GM23248 (cell line): ENCODE measurements at regions not wholly inside any gene's neighbourhood (a gene's known extent, or its start where the extent isn't known, plus 50 kb on each side); places are given as distances from the start of the nearest gene placed in this dataset.

Experiments
- DNase-seq: peaks from one replicate; pipeline ENCODE4 v3.0.0-alpha.2; 2015
- H2AFZ ChIP-seq: fragments of 200-600 bp; sonication (generic); 2 replicates; pipeline ENCODE4 v1.6.1; 2016; ENCODE audit warnings: antibody characterized with exemption
- H3F3A ChIP-seq: fragments of 200-600 bp; sonication (generic); 2 replicates; pipeline ENCODE4 v1.6.1; 2016; ENCODE audit warnings: mild to moderate bottlenecking, antibody characterized with exemption, mixed run types; ENCODE audit not compliant: insufficient read depth
- H3K27ac ChIP-seq: fragments of 200-600 bp; sonication (generic); 2 replicates; pipeline ENCODE4 v1.5.1; 2016; ENCODE audit warnings: mild to moderate bottlenecking
- H3K27me3 ChIP-seq: fragments of 200-600 bp; sonication (generic); replicated peaks from 2 replicates; pipeline ENCODE4 v1.6.1; 2016; ENCODE audit warnings: mild to moderate bottlenecking; ENCODE audit not compliant: insufficient read depth
- H3K36me3 ChIP-seq: fragments of 200-600 bp; sonication (generic); 2 replicates; pipeline ENCODE4 v1.6.1; 2016; ENCODE audit warnings: low read depth, mild to moderate bottlenecking
- H3K4me1 ChIP-seq: fragments of 200-600 bp; sonication (generic); 2 replicates; pipeline ENCODE4 v1.6.1; 2016; ENCODE audit warnings: mild to moderate bottlenecking; ENCODE audit not compliant: insufficient read depth
- H3K4me2 ChIP-seq: fragments of 200-600 bp; sonication (generic); one replicate; pipeline ENCODE4 v1.6.1; 2016; ENCODE audit warnings: mild to moderate bottlenecking; ENCODE audit not compliant: unreplicated experiment
- H3K4me3 ChIP-seq: fragments of 200-600 bp; sonication (generic); 2 replicates; pipeline ENCODE4 v1.5.1; 2016; ENCODE audit warnings: mild to moderate bottlenecking
- H3K79me2 ChIP-seq: fragments of 200-600 bp; sonication (generic); 2 replicates; pipeline ENCODE4 v1.6.1; 2016; ENCODE audit warnings: mild to moderate bottlenecking; ENCODE audit not compliant: insufficient read depth
- H3K9ac ChIP-seq: fragments of 200-600 bp; sonication (generic); 2 replicates; pipeline ENCODE4 v1.6.1; 2016; ENCODE audit warnings: mild to moderate bottlenecking
- H3K9me2 ChIP-seq: fragments of 200-600 bp; sonication (generic); 2 replicates; pipeline ENCODE4 v1.6.1; 2016; ENCODE audit warnings: mixed run types, mild to moderate bottlenecking, moderate library complexity; ENCODE audit not compliant: insufficient read depth
- H3K9me3 ChIP-seq: fragments of 200-600 bp; sonication (generic); one replicate; pipeline ENCODE4 v1.6.1; 2017; ENCODE audit warnings: low read depth
- H4K20me1 ChIP-seq: fragments of 200-600 bp; sonication (generic); 2 replicates; pipeline ENCODE4 v1.6.0; 2016; ENCODE audit not compliant: insufficient read depth
- EZH2 ChIP-seq: fragments of 200-600 bp; sonication (generic); IDR thresholded peaks from 2 replicates; pipeline ENCODE4 v1.6.1; 2018; ENCODE audit warnings: antibody characterized with exemption, mild to moderate bottlenecking; ENCODE audit not compliant: insufficient read depth, poor library complexity, severe bottlenecking
- EZH2phosphoT487 ChIP-seq: fragments of 200-600 bp; sonication (generic); IDR thresholded peaks from 2 replicates; pipeline ENCODE4 v1.6.1; 2018; ENCODE audit warnings: antibody characterized with exemption, moderate library complexity, mild to moderate bottlenecking, low read depth; ENCODE audit not compliant: insufficient read depth
- WGBS, 2 experiments: methylation state at CpG; one replicate each; pipeline ENCODE4 v1.1.6; 2015 to 2017; ENCODE audit warnings: low lambda C conversion rate in 2 of 2, low coverage in 1 of 2; ENCODE audit errors: missing lambda C conversion rate in 2 of 2; 5-methylcytosine and 5-hydroxymethylcytosine counted together
- in situ Hi-C: fragments of 300-500 bp; cut with MboI; formaldehyde crosslinking; loops from 2 replicates; pipeline ENCODE4 v1.15.0; 2020

DNA sequence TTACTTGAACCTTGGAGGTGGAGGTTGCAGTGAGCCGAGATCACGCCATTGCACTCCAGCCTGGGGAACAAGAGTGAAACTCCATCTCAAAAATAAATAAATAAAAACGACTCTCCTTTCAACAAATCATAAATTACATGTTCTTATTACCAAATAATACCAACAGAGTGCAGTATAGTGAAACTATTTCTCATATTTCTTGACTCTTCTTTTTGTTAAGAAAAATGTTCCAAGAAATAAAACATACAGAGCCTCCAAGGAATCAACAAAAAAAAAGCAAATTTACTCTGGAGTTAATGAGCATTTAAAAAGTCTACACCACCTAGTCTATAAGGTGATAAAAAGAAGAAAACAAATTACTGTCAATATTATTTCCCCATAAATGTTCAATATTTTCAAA lies 188.8 kb downstream of the KLF12 start:
- H3K9ac ChIP-seq: peak overlapping the region; percentile 13; the same call in 1 of the 2 replicates
- peaks cover 26% of the 10 kb centered on the region for H3K4me1 ChIP-seq
- H3K27me3 ChIP-seq: no peaks in the 10 kb centered on the region
- H3K79me2 ChIP-seq: peaks cover 83% of the 10 kb centered on the region
- H3K9me3 ChIP-seq: no peaks in the 10 kb centered on the region
- H3K27ac ChIP-seq: peak overlapping the region; percentile 30
- no peaks in the 10 kb centered on the region for H3K9me2 ChIP-seq
- TF ChIP-seq EZH2 (no peak), EZH2phosphoT487 (no peak)
- no peaks in the 10 kb centered on the region for H3K36me3 ChIP-seq
- H4K20me1 ChIP-seq: no peaks in the 10 kb centered on the region
- 26 to 34% methylated on average over 3 of the region's 3 CpGs for WGBS, 2 experiments
- H2AFZ ChIP-seq: no peak overlapping the region
- no peak overlapping the region for H3K4me3 ChIP-seq
- peak; percentile 38 for DNase-seq
- peak overlapping the region; percentile 36 for H3K4me2 ChIP-seq
- H3F3A ChIP-seq: peaks cover 9% of the 10 kb centered on the region
- in situ Hi-C loops: no loop called here

DNA sequence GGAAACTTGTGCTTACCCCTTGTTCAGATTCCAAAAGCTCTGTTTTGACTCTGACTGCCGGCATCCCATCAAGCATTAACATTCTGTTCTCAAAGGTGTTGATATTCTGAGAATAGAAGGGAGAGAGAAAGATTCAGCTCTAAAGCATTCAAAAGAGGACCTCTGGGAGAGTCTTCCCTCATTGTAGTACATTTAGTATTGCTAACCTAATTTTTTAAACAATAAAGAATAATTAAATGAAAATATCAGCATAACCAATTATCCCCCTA lies 190.3 kb downstream of the KLF12 start:
- no peak overlapping the region for H3K4me3 ChIP-seq
- no peak overlapping the region for H2AFZ ChIP-seq
- H3K4me1 ChIP-seq: peaks cover 29% of the 10 kb centered on the region
- H3K27ac ChIP-seq: no peak overlapping the region
- no peaks in the 10 kb centered on the region for H3K9me3 ChIP-seq
- H4K20me1 ChIP-seq: no peaks in the 10 kb centered on the region
- in situ Hi-C loops: no loop called here
- H3K36me3 ChIP-seq: no peaks in the 10 kb centered on the region
- TF ChIP-seq EZH2phosphoT487 (no peak), EZH2 (no peak)
- H3K79me2 ChIP-seq: peaks cover 83% of the 10 kb centered on the region
- no peaks in the 10 kb centered on the region for H3K27me3 ChIP-seq
- H3K4me2 ChIP-seq: peak overlapping the region; percentile 23
- DNase-seq: no peak
- WGBS, 2 experiments: 4 to 8% methylated on average over 1 of the region's 1 CpG
- no peaks in the 10 kb centered on the region for H3K9me2 ChIP-seq
- no peak overlapping the region for H3K9ac ChIP-seq
- H3F3A ChIP-seq: peaks cover 9% of the 10 kb centered on the region

- Histone ChIP-seq H2AFZ (no peak overlapping the region), H3K9ac (no peak overlapping the region), H3K4me2 (peak overlapping the region; percentile 23), H3K9me3 (no peaks in the 10 kb centered on the region), H3K79me2 (peaks cover 81% of the 10 kb centered on the region), H3K27ac (no peak overlapping the region), H3K4me1 (peaks cover 35% of the 10 kb centered on the region), H3K27me3 (no peaks in the 10 kb centered on the region), H3K9me2 (no peaks in the 10 kb centered on the region), H3F3A (peaks cover 9% of the 10 kb centered on the region), H3K4me3 (no peak overlapping the region), H3K36me3 (no peaks in the 10 kb centered on the region), H4K20me1 (no peaks in the 10 kb centered on the region)
- in situ Hi-C loops: no loop called here
- peak; percentile 27 for DNase-seq
- TF ChIP-seq EZH2phosphoT487 (no peak), EZH2 (no peak)
- WGBS, 2 experiments: 25 to 39% methylated on average over 4 of the region's 4 CpGs
Observed at GRCh38 chr13:73943137-73943964, 190.9 kb downstream of the KLF12 start.

- Histone ChIP-seq H3K4me1 (peaks cover 46% of the 10 kb centered on the region), H3K4me2 (no peak overlapping the region), H3K36me3 (no peaks in the 10 kb centered on the region), H3K9ac (no peak overlapping the region), H3K9me3 (no peaks in the 10 kb centered on the region), H3K9me2 (no peaks in the 10 kb centered on the region), H4K20me1 (no peaks in the 10 kb centered on the region), H3K27me3 (no peaks in the 10 kb centered on the region), H2AFZ (no peak overlapping the region), H3K4me3 (no peak overlapping the region), H3K27ac (no peak overlapping the region), H3K79me2 (peaks cover 79% of the 10 kb centered on the region), H3F3A (peaks cover 15% of the 10 kb centered on the region)
- no peak for DNase-seq
- WGBS, 2 experiments: 95 to 100% methylated on average over 1 of the region's 1 CpG
- in situ Hi-C loops: no loop called here
- TF ChIP-seq EZH2phosphoT487 (no peak), EZH2 (no peak)
Observed at GRCh38 chr13:73941752-73942151, 192.5 kb downstream of the KLF12 start.
